WTC11 (cell line): ENCODE measurements at regions not wholly inside any gene's neighbourhood (a gene's known extent, or its start where the extent isn't known, plus 50 kb on each side); places are given as distances from the start of the nearest gene placed in this dataset.

Source experiments
- CBFB ChIP-seq: sonication (generic); formaldehyde crosslinking; IDR thresholded peaks from 2 replicates; pipeline ENCODE4 v1.8.1; 2022; ENCODE audit warnings: mild to moderate bottlenecking, low read depth, missing genetic modification reagents
- CREM ChIP-seq: sonication (generic); formaldehyde crosslinking; IDR thresholded peaks from 2 replicates; pipeline ENCODE4 v1.8.1; 2022; ENCODE audit warnings: mild to moderate bottlenecking, missing genetic modification reagents, moderate library complexity
- JUN ChIP-seq: sonication (generic); formaldehyde crosslinking; IDR thresholded peaks from 2 replicates; pipeline ENCODE4 v1.8.0; 2023; ENCODE audit warnings: mild to moderate bottlenecking, missing genetic modification reagents
- NFE2L1 ChIP-seq: sonication (generic); formaldehyde crosslinking; IDR thresholded peaks from 2 replicates; pipeline ENCODE4 v1.8.1; 2023; ENCODE audit warnings: missing genetic modification reagents
- SMAD3 ChIP-seq: sonication (generic); formaldehyde crosslinking; IDR thresholded peaks from 2 replicates; pipeline ENCODE4 v1.8.0; 2022; ENCODE audit warnings: missing genetic modification reagents, mild to moderate bottlenecking, borderline replicate concordance
- TCF7 ChIP-seq: sonication (generic); formaldehyde crosslinking; IDR thresholded peaks from 2 replicates; pipeline ENCODE4 v1.8.0; 2022; ENCODE audit warnings: mild to moderate bottlenecking, low read depth, missing genetic modification reagents, moderate library complexity
- ZNF263 ChIP-seq: sonication (generic); formaldehyde crosslinking; IDR thresholded peaks from 2 replicates; pipeline ENCODE4 v1.8.1; 2022; ENCODE audit warnings: low read depth, mild to moderate bottlenecking, moderate library complexity, missing genetic modification reagents
- TF ChIP-seq, protein P1 (sequence below): fragments of 200-600 bp; IDR thresholded peaks from 2 replicates; pipeline ENCODE4 v1.8.0; 2022; ENCODE audit warnings: antibody characterized with exemption
- TF ChIP-seq, protein P2 (sequence below): sonication (generic); formaldehyde crosslinking; IDR thresholded peaks from 2 replicates; pipeline ENCODE4 v1.8.0; 2022; ENCODE audit warnings: mild to moderate bottlenecking, missing genetic modification reagents

- TF ChIP-seq SMAD3 (CRISPR knock-in tag) (no peak), JUN (CRISPR knock-in tag) (no peak), NFE2L1 (CRISPR knock-in tag) (no peak), ZNF263 (CRISPR knock-in tag) (no peak), CREM (no peak), TCF7 (CRISPR knock-in tag) (no peak), CBFB (CRISPR knock-in tag) (no peak)
- TF ChIP-seq, protein P1, sequence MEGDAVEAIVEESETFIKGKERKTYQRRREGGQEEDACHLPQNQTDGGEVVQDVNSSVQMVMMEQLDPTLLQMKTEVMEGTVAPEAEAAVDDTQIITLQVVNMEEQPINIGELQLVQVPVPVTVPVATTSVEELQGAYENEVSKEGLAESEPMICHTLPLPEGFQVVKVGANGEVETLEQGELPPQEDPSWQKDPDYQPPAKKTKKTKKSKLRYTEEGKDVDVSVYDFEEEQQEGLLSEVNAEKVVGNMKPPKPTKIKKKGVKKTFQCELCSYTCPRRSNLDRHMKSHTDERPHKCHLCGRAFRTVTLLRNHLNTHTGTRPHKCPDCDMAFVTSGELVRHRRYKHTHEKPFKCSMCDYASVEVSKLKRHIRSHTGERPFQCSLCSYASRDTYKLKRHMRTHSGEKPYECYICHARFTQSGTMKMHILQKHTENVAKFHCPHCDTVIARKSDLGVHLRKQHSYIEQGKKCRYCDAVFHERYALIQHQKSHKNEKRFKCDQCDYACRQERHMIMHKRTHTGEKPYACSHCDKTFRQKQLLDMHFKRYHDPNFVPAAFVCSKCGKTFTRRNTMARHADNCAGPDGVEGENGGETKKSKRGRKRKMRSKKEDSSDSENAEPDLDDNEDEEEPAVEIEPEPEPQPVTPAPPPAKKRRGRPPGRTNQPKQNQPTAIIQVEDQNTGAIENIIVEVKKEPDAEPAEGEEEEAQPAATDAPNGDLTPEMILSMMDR: no peak
- TF ChIP-seq, protein P2, sequence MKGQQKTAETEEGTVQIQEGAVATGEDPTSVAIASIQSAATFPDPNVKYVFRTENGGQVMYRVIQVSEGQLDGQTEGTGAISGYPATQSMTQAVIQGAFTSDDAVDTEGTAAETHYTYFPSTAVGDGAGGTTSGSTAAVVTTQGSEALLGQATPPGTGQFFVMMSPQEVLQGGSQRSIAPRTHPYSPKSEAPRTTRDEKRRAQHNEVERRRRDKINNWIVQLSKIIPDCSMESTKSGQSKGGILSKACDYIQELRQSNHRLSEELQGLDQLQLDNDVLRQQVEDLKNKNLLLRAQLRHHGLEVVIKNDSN (CRISPR knock-in tag): no peak
These were observed 58.5 kb downstream of the ADRA2C start for GRCh38 chr4:3824521-3825270.
